ENCODE measurements at regions not wholly inside any gene's neighbourhood (a gene's known extent, or its start where the extent isn't known, plus 50 kb on each side); places are given as distances from the start of the nearest gene placed in this dataset.

DNA sequence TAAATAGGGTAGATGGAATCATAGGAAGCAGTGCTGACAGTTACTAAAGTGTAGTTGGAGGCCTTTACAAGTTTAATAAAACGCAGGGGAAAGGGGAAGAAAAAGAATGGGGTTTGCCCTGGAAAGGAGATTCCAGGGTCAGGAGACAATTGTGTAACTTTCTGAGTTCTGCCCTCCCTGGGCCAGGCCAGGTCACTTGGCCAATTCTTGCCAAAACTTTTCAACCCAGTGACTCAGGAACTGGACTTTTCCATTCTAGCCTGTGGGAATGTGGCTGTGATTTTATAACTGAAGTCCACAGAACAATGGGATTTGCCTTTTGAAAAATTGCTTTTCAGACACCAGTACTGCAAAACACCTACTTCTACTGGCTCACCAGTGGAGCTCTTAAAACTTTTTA is 289.8 kb upstream of the ANKRD55 start:
- Histone ChIP-seq H4K20me1 (ENCODE audit: control insufficient read depth, extremely low read depth, insufficient read depth, low read length) (no peaks in the 10 kb centered on the region), H3K4me2 (ENCODE audit: control insufficient read depth, extremely low read depth, insufficient read depth, low read depth, low read length) (no peak overlapping the region), H3K79me2 (ENCODE audit: control insufficient read depth, insufficient read depth, low read length) (no peaks in the 10 kb centered on the region), H3K4me1 (ENCODE audit: control insufficient read depth, extremely low read depth, insufficient read depth, low read length) (peaks cover 39% of the 10 kb centered on the region), H3K27ac (ENCODE audit: control insufficient read depth, insufficient read depth, low read length) (no peak overlapping the region), H3K27me3 (ENCODE audit: control insufficient read depth, extremely low read depth, insufficient read depth, low read length) (no peaks in the 10 kb centered on the region), H2AFZ (ENCODE audit: control insufficient read depth, low read length) (no peak overlapping the region), H3K36me3 (ENCODE audit: control insufficient read depth in 2 of 2, extremely low read depth in 1 of 2, insufficient read depth in 2 of 2, low read length in 2 of 2) (no peaks in the 10 kb centered on the region), H3K9me1 (ENCODE audit: control insufficient read depth, extremely low read depth, insufficient read depth, low read length) (no peaks in the 10 kb centered on the region), H3K4me3 (ENCODE audit: control insufficient read depth in 2 of 3, extremely low read depth in 1 of 3, insufficient read depth in 2 of 3, low read depth in 1 of 3, low read length in 3 of 3) (no peak overlapping the region), H3K9me3 (ENCODE audit: control insufficient read depth, low read depth, low read length) (no peaks in the 10 kb centered on the region), H3K9ac (ENCODE audit: control insufficient read depth, extremely low read depth, insufficient read depth, low read length) (no peak overlapping the region)
- DNase-seq (ENCODE audit: low read depth, low spot score): no peak
- TF ChIP-seq EZH2 (IDR thresholded peaks at IDR 0.05; ENCODE audit: low read length): no peak
- TF ChIP-seq, protein P1, sequence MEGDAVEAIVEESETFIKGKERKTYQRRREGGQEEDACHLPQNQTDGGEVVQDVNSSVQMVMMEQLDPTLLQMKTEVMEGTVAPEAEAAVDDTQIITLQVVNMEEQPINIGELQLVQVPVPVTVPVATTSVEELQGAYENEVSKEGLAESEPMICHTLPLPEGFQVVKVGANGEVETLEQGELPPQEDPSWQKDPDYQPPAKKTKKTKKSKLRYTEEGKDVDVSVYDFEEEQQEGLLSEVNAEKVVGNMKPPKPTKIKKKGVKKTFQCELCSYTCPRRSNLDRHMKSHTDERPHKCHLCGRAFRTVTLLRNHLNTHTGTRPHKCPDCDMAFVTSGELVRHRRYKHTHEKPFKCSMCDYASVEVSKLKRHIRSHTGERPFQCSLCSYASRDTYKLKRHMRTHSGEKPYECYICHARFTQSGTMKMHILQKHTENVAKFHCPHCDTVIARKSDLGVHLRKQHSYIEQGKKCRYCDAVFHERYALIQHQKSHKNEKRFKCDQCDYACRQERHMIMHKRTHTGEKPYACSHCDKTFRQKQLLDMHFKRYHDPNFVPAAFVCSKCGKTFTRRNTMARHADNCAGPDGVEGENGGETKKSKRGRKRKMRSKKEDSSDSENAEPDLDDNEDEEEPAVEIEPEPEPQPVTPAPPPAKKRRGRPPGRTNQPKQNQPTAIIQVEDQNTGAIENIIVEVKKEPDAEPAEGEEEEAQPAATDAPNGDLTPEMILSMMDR (optimal IDR thresholded peaks at IDR 0.05 in 1 of 3, IDR thresholded peaks at IDR 0.05 in 1 of 3, conservative IDR thresholded peaks at IDR 0.05 in 1 of 3; ENCODE audit: extremely low read depth in 1 of 3, insufficient read depth in 2 of 3, low read length in 3 of 3): no peak
- dilution Hi-C loops (cut with MboI; ENCODE audit: extremely low pct_ligation_motif_present, low sequenced_read_pairs): no loop called here
- FAIRE-seq: peak; percentile 73

DNA sequence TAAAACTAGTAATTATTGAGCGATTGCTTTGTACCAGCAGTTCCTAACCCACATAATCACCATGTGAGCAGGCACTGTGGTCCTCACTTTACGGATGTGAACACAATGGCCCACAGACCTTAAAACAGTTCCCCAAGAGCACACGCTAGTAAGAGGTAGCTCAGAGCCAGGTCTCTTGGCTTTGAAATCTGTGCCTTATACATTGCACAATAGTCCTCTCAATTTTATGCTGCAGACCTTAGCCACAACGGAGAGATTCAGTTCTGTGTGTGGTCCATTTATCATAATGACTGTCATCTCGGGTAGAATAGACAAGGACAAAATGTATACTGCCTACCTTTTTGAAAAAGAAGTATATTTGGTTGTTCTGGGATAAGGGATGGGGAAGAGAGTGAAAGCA is 289.0 kb upstream of the ANKRD55 start:
- Histone ChIP-seq H3K79me2 (ENCODE audit: control insufficient read depth, insufficient read depth, low read length) (no peaks in the 10 kb centered on the region), H3K36me3 (ENCODE audit: control insufficient read depth in 2 of 2, extremely low read depth in 1 of 2, insufficient read depth in 2 of 2, low read length in 2 of 2) (no peaks in the 10 kb centered on the region), H3K27ac (ENCODE audit: control insufficient read depth, insufficient read depth, low read length) (no peak overlapping the region), H3K4me2 (ENCODE audit: control insufficient read depth, extremely low read depth, insufficient read depth, low read depth, low read length) (no peak overlapping the region), H3K4me1 (ENCODE audit: control insufficient read depth, extremely low read depth, insufficient read depth, low read length) (peaks cover 35% of the 10 kb centered on the region), H3K9ac (ENCODE audit: control insufficient read depth, extremely low read depth, insufficient read depth, low read length) (no peak overlapping the region), H3K9me3 (ENCODE audit: control insufficient read depth, low read depth, low read length) (no peaks in the 10 kb centered on the region), H2AFZ (ENCODE audit: control insufficient read depth, low read length) (no peak overlapping the region), H4K20me1 (ENCODE audit: control insufficient read depth, extremely low read depth, insufficient read depth, low read length) (no peaks in the 10 kb centered on the region), H3K9me1 (ENCODE audit: control insufficient read depth, extremely low read depth, insufficient read depth, low read length) (no peaks in the 10 kb centered on the region), H3K4me3 (ENCODE audit: control insufficient read depth in 2 of 3, extremely low read depth in 1 of 3, insufficient read depth in 2 of 3, low read depth in 1 of 3, low read length in 3 of 3) (no peak overlapping the region), H3K27me3 (ENCODE audit: control insufficient read depth, extremely low read depth, insufficient read depth, low read length) (no peaks in the 10 kb centered on the region)
- dilution Hi-C loops (cut with MboI; ENCODE audit: extremely low pct_ligation_motif_present, low sequenced_read_pairs): no loop called here
- no peak for DNase-seq (ENCODE audit: low read depth, low spot score)
- FAIRE-seq: no peak
- TF ChIP-seq EZH2 (IDR thresholded peaks at IDR 0.05; ENCODE audit: low read length): no peak
- TF ChIP-seq, protein P1 (optimal IDR thresholded peaks at IDR 0.05 in 1 of 3, IDR thresholded peaks at IDR 0.05 in 1 of 3, conservative IDR thresholded peaks at IDR 0.05 in 1 of 3; ENCODE audit: extremely low read depth in 1 of 3, insufficient read depth in 2 of 3, low read length in 3 of 3): no peak
